Activated CD4-positive, alpha-beta T cell treated with anti-CD3 and anti-CD28 coated beads, Interleukin-2, amount 50 U/mL, for 4 hours (primary cell): ENCODE measurements at regions not wholly inside any gene's neighbourhood (a gene's known extent, or its start where the extent isn't known, plus 50 kb on each side); places are given as distances from the start of the nearest gene placed in this dataset.

Source experiments
- DNase-seq, 2 experiments: peaks; one replicate each; pipeline ENCODE4 v3.0.0-alpha.2; 2020

DNA sequence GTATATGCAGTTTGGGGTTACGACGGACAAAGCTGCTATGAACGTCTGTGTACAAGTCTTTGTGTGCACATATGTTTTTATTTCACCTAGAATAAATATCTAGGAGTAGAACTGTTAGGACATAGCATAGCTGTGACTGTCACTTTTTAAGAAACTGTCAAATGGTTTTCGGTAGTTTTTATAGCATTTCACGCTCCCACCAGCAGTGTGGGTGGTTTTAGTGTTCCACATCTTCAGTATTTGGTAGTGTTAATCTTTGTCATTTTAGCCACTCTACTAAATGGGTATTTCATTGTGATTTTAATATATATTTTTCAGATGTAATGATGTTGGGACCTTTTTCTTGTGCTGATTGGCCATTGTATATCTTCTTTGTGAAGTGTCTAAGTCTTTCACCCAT lies 109.1 kb upstream of the BCAT1 start:
- DNase-seq, result no peak

DNA sequence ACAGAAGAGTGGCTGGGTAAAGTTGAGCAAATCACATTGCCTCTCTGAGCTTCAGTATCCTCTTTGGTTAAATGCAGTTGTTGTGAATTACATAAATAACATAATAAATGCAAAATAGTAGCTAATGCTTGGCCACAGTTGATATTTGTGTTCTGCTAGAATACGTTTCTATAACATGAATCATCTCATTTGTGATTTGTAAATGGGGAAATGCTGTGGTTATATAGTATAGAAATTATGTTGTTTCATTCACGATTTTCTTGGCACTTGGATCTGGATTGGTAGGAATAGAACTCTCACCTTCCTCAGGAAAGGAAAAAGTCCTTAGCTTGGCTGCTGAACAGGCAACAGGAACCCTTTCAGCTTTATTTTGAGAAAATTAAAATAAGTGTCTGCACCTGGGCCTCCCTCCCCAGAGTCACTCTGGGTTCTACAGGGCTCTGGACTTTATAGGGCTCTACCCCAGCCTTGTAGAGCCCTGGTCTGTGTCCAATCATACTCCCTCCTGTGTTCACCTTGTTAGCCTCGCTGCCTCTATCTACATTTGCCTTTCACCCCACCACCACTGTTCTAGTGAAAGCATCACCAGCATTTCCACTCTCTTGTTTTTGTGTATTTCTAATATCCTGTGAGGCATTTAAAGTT lies 107.7 kb upstream of the BCAT1 start:
- no peak for DNase-seq

DNA sequence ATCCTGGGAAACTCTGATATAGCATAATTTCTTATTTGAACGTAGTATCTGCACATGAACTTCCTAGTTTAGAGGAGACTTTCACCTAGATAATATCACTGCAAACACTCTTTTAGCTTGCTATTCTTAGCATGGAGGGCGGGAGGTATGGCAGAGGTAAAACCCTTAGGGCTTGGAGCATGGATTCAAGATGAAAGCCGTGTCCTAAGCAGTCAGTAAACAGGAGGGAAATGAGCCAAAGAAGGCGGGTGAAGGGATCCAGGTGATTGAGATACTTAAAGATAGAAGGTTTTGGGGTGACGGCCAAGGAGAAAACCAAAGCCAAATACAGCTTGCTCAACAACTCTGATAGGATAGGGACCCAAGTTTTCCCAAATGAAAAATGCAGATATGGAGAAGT lies 107.1 kb upstream of the BCAT1 start:
- DNase-seq, result no peak

DNA sequence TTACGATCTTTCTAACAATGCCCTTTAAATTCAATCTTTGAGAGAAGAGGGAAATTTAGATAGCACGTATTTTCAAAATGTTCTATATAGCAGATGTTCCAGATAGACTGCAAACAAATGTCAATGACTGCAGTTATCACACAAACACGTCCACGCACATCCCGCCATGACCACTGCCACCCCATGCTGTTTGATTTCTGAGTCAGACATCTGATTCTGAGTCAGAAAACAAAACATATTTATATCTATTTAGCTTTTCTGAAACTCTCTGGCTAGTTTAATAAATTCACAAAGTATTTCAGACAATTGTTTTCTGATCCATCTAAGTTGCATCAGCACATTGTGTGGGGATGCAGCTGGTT lies 105.9 kb upstream of the BCAT1 start:
- DNase-seq, result peak; percentile 45 to 49

DNA sequence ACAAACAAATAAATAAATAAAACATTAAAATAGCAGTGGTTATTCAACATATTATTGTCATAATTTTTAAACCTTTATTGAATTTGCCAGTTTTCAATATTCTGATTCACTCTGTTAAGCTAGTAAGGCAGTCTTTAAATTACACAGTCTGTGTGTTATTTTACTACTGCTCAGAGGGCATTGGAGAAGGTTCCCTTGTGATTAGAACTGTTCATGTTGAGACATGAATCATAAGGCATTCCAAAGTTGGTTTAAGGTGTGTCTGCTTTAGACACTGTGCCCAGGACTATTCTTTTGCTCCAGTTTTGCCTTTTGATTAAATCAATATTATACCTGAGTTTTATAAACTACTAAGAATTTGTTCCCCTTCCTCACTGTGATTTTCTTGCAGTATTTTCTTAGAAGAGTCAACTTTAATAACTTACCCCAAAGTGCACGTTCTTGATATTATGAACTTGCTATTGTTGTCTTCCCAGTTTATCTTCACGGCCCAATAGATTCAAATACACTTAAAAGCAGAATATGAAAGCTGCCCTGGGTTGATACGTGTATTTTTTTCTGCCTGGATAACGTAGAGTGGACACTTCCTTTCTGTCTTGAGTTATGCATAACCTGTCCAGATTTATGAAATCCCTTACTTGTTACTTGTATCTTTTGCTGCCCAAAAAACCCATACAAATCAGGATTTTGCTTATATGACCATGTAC lies 105.3 kb upstream of the BCAT1 start:
- no peak for DNase-seq

DNA sequence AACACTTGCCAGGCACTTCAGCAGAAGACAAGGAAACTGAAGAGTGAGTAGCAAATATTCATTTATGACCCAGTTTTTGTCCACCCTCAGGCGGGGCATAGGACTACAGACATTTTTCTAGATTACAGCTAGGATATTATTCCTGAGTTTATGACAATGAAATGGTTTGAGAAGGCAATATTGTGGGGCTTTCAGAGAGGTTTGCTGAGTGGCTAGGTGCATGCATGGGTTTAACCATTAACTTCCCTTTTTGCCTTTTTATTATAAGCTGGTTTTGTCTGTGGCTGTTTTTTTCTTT lies 104.0 kb upstream of the BCAT1 start:
- DNase-seq, result no peak

DNA sequence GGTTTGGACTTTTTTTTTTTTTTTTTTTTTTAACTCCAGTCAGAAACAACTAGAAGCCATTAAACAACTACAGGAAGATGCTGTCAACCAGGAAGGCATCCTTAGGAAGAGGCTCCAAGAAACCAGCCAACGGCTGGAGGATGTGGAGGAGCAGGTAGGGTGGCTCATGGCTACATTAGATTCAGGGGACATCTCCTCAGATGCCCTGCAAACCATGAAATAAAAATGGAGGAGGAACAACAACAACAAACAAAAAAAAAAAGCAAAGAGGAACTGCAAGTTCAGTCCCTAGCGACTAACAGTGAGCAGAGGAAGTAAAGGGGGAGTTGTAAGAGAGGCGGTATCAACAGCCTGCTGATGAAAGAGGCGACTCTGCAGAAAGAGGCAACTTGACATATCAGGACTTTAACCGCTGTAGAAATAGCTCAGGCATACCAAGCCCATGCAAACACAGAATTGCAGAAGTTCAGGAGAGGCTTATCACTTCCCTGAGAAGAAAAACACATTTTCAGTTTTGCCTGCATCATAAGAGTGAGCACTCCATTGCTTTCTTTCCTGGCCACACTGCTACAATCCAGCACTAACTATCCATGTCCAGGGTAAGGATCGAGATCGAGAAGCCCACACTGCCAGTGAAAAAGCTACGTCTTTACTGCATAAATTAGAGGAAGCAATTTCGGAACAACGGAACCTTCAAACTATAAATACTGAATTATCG lies 103.5 kb upstream of the BCAT1 start:
- DNase-seq, result peak in 1 of 2 experiments; percentile 8

DNA sequence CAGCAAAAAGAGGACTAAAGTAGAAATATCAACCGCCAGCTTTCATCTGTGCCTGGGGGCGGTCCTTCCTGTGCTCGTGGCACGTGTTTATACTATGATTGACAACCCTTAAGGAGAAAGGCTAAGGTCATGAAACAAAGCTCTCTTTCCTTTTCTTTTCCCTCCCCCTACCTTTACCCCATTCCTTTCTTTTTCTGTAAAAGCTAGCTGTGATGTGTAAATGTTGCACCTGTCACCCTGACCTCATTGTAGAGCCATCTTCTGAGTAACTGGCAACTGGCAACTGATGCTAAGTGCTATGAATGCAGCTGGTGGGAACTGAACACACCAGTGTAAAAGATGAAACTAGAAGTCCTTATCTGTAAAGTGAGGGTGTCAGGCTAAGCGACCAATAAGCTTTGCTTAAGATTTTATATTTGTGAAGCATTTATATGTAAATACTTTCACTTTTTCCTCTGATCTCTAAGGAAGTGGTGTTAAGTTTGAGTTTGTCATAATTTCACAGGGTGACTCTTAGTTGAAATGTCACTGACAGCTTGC lies 102.8 kb upstream of the BCAT1 start:
- DNase-seq, result peak; percentile 22 to 32

DNA sequence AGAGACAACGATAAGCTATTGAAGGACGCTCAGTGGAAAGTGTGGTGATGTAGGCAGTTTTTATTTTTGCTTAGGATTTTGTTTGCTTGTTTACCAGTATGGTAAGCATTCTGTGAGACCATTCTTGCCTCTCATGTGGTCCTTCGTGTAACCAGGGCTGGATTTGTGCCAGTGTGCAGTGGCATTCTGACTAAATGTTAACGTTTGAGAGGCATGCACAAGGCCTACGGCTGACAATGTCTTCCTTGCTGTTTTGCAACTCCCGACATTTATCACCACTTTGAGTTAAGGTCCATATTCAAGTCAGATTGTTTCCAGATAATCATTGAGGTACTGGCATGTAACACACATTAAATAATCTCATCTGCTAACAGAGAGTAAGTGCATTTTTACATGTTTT lies 102.3 kb upstream of the BCAT1 start:
- DNase-seq, result no peak

DNA sequence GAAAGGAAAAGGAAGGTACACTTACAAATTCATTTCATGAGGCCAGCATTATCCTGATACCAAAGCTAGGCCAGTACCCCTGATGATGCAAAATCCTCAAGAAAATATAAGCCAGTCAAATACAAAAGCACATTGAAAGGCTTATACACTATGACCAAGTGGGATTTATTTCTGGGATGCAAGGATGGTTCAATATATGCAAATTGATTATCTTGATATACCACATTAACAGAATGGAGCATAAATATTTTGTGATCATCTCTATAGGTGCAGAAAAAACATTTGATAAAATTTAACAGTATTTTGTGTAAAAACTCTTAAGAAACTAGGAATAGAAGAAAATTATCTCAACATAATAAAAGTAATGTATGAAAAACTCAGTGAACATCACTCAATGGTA lies 97.0 kb upstream of the BCAT1 start:
- no peak for DNase-seq

DNA sequence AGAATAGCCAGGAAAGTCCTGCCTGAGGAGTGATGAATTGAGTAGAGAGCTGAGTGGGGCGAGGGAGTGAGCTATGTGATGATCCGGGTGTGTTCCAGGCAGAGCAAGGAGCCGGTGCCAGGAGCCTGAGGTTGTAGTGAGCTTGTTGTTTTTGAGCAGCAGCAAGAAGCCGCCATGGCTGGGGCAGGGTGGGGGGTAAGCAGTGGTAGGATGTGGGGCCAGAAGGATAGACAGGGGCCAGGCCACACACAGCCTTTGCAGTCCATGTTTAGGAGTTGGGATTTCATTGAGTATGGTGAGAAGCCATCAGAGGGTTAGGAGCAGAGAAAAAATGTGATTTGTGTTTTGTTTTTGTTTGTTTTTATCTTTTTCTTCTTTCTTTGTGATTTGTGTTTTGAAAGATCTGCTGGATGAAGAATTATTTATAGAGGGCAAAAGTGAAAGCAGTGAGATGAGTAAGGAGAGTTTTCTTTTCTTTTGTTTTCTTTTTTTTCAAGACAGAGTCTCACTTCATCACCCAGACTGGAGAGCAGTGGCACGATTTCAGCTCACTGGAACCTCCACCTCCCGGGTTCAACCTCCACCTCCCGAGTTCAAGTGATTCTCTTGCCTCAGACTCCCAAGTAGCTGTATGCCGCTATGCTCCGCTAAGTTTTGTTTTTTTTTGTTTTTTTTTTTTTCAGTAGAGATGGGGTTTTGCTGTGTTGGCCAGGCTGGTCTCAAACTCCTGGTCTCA lies 92.3 kb upstream of the BCAT1 start:
- no peak for DNase-seq

DNA sequence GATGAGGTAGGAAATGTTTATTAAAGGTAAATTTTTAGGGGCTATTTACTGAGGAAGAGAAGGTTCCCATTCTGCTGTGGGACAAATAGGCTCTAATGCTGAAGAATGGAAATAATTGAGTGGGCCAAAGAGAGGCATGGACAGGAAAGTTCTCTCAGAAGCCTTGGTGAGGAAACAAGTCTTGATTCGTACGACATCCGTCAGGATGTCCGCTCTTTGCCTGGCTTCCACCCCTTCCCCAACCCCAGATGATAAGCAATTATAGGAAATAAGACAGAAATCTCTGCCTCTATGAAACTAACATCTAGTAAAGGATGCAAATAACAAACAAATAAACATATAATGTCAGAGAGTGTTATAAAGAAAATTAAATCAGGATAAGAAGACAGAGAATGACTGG lies 91.7 kb upstream of the BCAT1 start:
- no peak for DNase-seq

DNA sequence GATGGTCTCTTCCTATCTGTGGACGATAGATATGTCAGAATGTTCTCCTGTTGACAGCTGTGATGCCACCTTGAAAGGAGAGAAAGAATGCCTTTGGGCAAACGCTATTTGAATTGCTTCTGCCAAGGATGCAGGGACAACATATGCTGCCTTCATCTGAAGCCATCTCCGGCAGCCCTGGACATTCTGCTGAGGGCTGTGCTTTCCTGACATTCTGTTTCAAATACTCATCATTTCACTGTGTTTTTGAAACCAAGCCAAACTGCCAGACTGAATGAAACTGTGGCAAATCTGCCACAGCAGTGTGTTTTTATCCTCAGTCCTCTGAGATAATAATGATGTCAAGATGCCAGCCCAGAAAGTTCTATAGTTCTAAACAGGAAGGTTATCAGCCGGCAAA lies 85.8 kb upstream of the BCAT1 start:
- DNase-seq, result no peak

DNA sequence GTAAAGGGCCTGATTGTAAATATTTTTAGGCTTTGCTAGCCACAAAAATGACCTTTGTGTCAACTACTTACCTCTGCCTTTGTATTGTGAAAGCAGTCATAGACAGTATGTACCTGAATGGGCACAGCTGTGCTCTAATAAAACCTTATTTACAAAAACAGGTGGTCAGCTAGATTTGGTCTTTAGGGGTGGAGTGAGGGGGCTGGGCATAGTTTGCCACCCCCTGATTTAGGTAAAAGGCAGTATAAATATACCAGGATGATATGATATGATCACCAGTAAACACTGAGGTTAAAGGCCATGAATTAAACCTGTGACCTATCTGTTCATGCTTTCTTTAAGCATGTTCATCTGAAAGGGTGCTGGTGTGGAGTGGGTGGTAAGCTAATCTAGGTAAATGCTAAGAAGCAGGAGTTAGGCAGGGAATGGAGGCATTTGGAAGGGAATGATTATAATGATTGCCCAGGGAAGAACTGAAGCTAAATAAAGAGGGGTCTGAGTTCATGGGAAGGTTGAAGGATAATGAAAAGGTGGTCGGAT lies 77.1 kb upstream of the BCAT1 start:
- DNase-seq, result no peak

DNA sequence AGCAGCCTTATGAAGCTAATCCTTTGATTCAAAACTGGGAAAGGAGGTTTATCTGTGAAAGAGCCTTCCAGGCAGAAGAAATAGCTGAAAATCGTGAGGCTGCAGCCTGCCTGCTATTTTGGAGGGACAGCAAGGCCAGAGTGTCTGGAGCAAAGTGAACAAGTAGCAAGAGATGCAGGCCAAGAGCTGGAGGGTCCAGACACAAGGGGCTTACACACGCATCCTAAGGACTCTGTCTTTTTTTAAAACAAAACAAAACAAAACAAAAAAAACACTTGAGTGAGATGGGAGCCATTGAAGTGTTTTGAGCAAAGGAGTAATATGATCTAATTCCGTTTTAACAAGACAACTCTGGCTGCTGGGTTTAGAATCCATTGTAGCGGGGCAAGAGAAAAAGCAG lies 76.4 kb upstream of the BCAT1 start:
- DNase-seq, result no peak

DNA sequence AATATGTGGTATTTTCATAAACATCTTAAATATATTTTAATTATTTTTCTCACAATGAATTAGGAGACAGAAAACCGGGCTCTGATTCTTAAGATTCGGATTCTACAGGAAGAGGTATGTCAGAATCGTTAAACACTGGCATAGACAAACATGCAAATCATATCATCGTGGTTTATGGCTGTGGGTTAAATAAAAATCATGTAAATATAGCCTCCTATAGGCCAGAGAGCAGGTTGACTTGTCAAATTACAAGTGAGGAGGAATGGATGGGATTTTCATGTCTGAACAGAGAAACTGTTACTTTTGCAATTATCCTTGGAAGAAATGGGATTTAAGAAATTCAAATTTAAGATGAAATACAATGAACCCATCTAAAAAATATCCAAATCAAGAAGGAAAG lies 74.9 kb upstream of the BCAT1 start:
- no peak for DNase-seq

DNA sequence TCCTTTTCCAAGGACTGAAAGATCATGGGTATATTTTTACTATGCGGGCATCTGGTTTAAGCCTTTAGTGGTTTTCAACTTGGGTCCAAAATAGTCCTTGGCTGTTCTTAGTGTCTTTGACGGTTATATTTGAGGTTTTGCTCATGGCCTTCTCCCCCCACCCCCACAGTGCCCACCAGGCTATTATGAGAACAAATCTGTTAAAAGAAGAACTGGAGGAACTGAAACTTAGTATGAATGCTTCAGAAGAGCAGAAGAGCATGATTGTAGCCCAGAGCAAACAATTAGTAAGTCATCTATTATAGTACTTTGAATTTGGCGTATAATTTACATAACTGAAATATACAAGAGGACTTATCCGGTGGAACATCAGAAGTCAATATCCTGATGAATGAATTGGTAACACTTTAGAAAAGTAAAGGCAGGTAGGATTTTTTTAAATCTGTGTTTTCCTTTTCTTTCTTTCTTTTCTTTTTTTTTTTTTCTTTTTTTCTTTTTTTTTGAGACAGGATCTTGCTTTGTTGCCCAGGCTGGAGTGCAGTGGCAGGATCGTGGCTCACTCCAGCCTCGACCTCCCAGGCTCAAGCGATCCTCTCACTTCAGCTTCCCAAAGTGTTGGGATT lies 71.8 kb upstream of the BCAT1 start:
- no peak for DNase-seq

DNA sequence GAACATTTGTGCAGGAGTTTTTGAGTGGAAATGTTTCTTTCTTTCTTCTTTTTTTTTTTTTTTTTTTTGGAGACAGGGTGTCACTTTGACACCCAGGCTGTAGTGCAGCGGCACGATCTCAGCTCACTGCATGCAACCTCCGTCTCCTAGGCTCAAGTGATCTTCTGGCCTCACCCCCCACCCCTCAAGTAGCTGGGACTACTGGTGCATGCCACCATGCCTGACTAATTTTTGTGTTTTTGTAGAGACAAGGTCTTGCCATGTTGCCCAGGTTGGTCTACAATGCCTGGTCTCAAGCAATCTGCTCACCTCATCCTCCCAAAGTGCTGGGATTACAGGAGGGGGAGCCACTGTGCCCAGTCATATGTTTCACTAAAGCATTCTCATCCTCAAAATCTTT lies 69.2 kb upstream of the BCAT1 start:
- no peak for DNase-seq

DNA sequence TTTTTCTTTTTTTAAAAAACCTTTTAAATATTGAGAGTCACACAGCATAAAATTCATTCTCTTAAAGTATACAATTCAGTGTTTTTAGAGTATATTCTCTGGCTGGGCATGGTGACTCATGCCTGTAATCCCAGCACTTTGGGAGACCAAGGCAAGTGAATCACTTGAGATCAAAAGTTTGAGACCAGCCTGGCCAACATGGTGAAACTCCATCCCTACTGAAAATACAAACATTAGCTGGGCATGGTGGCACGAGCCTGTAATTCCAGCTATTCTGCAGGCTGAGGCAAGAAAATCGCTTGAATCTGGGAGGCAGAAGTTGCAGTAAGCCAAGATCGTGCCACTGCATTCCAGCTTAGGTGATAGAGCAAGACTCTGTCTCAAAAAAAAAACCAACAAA lies 68.4 kb upstream of the BCAT1 start:
- no peak for DNase-seq

DNA sequence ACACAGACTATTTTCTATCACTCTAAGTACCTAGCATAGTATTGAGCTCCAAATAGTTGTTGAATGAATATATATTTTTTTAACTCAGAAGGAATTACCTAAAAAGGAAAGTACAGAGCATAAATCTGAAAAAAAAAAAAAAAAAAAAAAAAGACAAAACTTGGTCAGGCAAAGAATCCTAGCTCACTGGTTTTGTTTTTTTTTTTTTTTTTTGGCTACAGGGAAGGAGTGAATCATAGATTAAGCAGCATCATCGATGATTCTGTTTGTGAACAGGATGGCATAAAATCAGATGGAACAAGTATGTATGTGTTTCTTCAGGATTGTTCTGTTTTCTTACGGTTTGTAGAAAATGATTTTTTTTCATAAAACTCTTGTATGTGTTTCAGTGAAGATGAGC lies 66.1 kb upstream of the BCAT1 start:
- no peak for DNase-seq

DNA sequence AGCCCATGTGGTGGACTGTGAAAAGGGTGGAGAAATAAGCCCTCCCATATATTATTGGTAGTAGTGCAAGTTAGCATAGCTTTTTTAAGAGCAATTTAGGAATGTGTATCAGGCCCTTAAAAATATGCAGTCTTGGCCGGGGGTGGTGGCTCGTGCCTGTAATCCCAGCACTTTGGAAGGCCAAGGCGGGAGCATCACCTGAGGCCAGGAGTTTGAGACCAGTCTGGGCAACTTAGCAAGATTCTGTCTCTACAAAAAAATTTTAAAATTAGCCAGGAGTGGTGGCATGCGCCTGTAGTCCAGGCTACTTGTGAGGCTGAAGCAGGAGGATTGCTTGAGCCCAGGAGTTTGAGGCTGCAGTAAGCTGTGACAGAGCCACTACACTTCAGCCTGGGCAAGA lies 64.2 kb upstream of the BCAT1 start:
- DNase-seq, result no peak

DNA sequence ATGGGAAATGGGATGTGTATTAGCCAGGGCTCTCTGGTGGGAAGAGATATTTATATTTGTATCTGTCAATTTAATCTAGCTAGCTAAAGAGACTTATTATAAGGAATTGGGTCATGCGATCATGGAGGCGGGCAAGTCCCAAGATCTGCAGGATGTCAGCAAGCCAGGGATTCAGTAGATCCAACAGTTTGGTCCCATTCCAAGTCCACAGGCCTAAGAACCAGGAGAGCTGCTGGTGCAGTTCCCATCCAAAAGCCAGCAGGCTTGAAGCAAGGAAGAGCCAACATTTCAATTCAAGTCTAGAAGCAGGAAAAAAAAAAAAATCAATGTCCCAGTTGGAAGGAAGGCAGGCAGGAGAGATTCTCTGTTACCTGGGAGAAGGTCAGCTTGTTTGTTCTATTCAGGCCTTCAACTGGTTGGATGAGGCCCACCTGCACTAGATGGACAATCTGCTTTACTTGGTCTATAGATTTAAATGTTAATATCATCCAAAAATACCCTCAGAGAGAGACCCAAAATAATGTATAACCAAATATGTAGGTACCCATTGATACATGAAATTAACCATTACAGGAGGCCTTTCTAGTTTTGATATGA lies 60.7 kb upstream of the BCAT1 start:
- DNase-seq, result no peak

DNA sequence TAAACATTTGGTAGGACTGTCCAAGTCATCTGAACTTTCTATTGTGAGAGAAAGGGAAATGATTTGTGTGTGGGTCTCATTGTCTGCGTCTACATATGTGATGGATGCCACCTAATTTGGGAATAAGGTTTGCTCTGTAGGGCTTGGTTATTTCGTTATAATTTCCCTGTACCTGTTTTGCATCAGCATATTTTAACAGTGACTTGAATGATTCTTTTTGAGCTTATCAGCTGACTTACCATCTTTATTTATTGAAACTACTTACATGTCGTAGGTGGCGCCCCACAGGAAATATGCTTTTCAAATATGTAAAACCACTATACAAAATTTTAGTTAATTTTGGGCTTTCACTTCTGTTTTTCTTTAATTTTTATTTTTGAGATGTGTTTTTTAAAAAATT lies 56.5 kb upstream of the BCAT1 start:
- no peak for DNase-seq
